ENCODE measurements at regions not wholly inside any gene's neighbourhood (a gene's known extent, or its start where the extent isn't known, plus 50 kb on each side); places are given as distances from the start of the nearest gene placed in this dataset.
A peak's percentile ranks its signal among the peaks of the same experiment; 100 is the strongest.

GRCh38 chr14:101125313-101125712 lies 221.8 kb upstream of the RTL1 start:
- ATAC-seq (replicated peaks in 1 of 4) = no peak
- no peak overlapping the region for H3K4me3 ChIP-seq (ENCODE audit: control insufficient read depth in 1 of 2, extremely low read depth in 1 of 2, low read length in 1 of 2)
- Mint-ChIP-seq H3K27me3 (peaks cover 17 to 34% of the 10 kb centered on the region in 2 donors), H3K9me3 (peaks cover 3 to 5% (median 5%) of the 10 kb centered on the region in 3 donors), H3K4me1 (peaks cover 12 to 17% (median 14%) of the 10 kb centered on the region in 3 donors), H3K36me3 (no peaks in the 10 kb centered on the region), H3K27ac (no peak overlapping the region), H3K4me3 (no peak overlapping the region)
- no peak overlapping the region for H3K27ac ChIP-seq (ENCODE audit: low read length)
- no peak for DNase-seq
- H3K4me1 ChIP-seq (ENCODE audit: control insufficient read depth in 1 of 2, extremely low read depth in 1 of 2, insufficient read depth in 2 of 2, low read length in 2 of 2) = peaks cover 0 to 13% of the 10 kb centered on the region in 2 experiments
- WGBS (ENCODE audit: insufficient coverage) = 97% methylated on average over 8 of the region's 10 CpGs
- H3K27me3 ChIP-seq (replicated peaks in 1 of 2; ENCODE audit: control insufficient read depth in 2 of 2, extremely low read depth in 1 of 2, insufficient read depth in 2 of 2, low read length in 1 of 2) = peaks cover 0 to 28% of the 10 kb centered on the region in 2 experiments
- ChIA-PET POLR2A (no interaction called here), CTCF (no interaction called here)
- H3K9me3 ChIP-seq = no peaks in the 10 kb centered on the region
- no peaks in the 10 kb centered on the region for H3K36me3 ChIP-seq (ENCODE audit: control insufficient read depth in 2 of 2, extremely low read depth in 1 of 2, insufficient read depth in 1 of 2, low read length in 1 of 2)

GRCh38 chr14:101125719-101126651 lies 222.5 kb upstream of the RTL1 start:
- peaks cover 3 to 5% (median 5%) of the 10 kb centered on the region in 3 donors for H3K9me3 Mint-ChIP-seq
- no peak for ATAC-seq (replicated peaks in 1 of 4)
- H3K4me1 Mint-ChIP-seq = peaks cover 5 to 10% (median 8%) of the 10 kb centered on the region in 3 donors
- Histone ChIP-seq H3K4me1 (ENCODE audit: control insufficient read depth in 1 of 2, extremely low read depth in 1 of 2, insufficient read depth in 2 of 2, low read length in 2 of 2) (peaks cover 0 to 6% of the 10 kb centered on the region in 2 experiments), H3K36me3 (ENCODE audit: control insufficient read depth in 2 of 2, extremely low read depth in 1 of 2, insufficient read depth in 1 of 2, low read length in 1 of 2) (no peaks in the 10 kb centered on the region), H3K27ac (ENCODE audit: low read length) (no peak overlapping the region), H3K4me3 (ENCODE audit: control insufficient read depth in 1 of 2, extremely low read depth in 1 of 2, low read length in 1 of 2) (no peak overlapping the region), H3K27me3 (replicated peaks in 1 of 2; ENCODE audit: control insufficient read depth in 2 of 2, extremely low read depth in 1 of 2, insufficient read depth in 2 of 2, low read length in 1 of 2) (peaks cover 0 to 29% of the 10 kb centered on the region in 2 experiments), H3K9me3 (no peaks in the 10 kb centered on the region)
- no peaks in the 10 kb centered on the region for H3K36me3 Mint-ChIP-seq
- ChIA-PET CTCF (no interaction called here), POLR2A (no interaction called here)
- H3K4me3 Mint-ChIP-seq = no peak overlapping the region
- DNase-seq = peak in 1 of 35 experiments; percentile 21
- 89% methylated on average over 33 of the region's 37 CpGs for WGBS (ENCODE audit: insufficient coverage)
- H3K27ac Mint-ChIP-seq = no peak overlapping the region
- peaks cover 20 to 37% of the 10 kb centered on the region in 2 donors for H3K27me3 Mint-ChIP-seq

GRCh38 chr14:101126731-101127130 lies 223.2 kb upstream of the RTL1 start:
- peaks cover 20 to 42% of the 10 kb centered on the region in 2 donors for H3K27me3 Mint-ChIP-seq
- H3K27ac Mint-ChIP-seq = no peak overlapping the region
- ATAC-seq (replicated peaks in 1 of 4) (no peak), DNase-seq (peak in 1 of 35 experiments; percentile 18)
- POLR2A ChIA-PET = no interaction called here
- no peak overlapping the region for H3K4me3 ChIP-seq (ENCODE audit: control insufficient read depth in 1 of 2, extremely low read depth in 1 of 2, low read length in 1 of 2)
- CTCF ChIA-PET = no interaction called here
- H3K4me3 Mint-ChIP-seq = no peak overlapping the region
- H3K27me3 ChIP-seq (replicated peaks in 1 of 2; ENCODE audit: control insufficient read depth in 2 of 2, extremely low read depth in 1 of 2, insufficient read depth in 2 of 2, low read length in 1 of 2) = peaks cover 0 to 30% of the 10 kb centered on the region in 2 experiments
- no peaks in the 10 kb centered on the region for H3K36me3 ChIP-seq (ENCODE audit: control insufficient read depth in 2 of 2, extremely low read depth in 1 of 2, insufficient read depth in 1 of 2, low read length in 1 of 2)
- peaks cover 0 to under 1% of the 10 kb centered on the region in 2 experiments for H3K4me1 ChIP-seq (ENCODE audit: control insufficient read depth in 1 of 2, extremely low read depth in 1 of 2, insufficient read depth in 2 of 2, low read length in 2 of 2)
- no peaks in the 10 kb centered on the region for H3K9me3 ChIP-seq
- H3K27ac ChIP-seq (ENCODE audit: low read length) = no peak overlapping the region
- 73% methylated on average over 4 of the region's 4 CpGs for WGBS (ENCODE audit: insufficient coverage)
- peaks cover 0 to 2% (median under 1%) of the 10 kb centered on the region in 3 donors for H3K4me1 Mint-ChIP-seq
- H3K36me3 Mint-ChIP-seq = no peaks in the 10 kb centered on the region
- peaks cover 3 to 5% (median 5%) of the 10 kb centered on the region in 3 donors for H3K9me3 Mint-ChIP-seq

- CTCF ChIA-PET = no interaction called here
Observed at GRCh38 chr14:101127224-101127623, 223.7 kb upstream of the RTL1 start.

GRCh38 chr14:101128478-101129321 lies 225.2 kb upstream of the RTL1 start:
- Mint-ChIP-seq H3K4me1 (no peaks in the 10 kb centered on the region), H3K27me3 (peaks cover 20 to 47% of the 10 kb centered on the region in 2 donors), H3K27ac (no peak overlapping the region), H3K36me3 (no peaks in the 10 kb centered on the region), H3K9me3 (peaks cover 3 to 5% (median 5%) of the 10 kb centered on the region in 3 donors), H3K4me3 (no peak overlapping the region)
- H3K4me1 ChIP-seq (ENCODE audit: control insufficient read depth in 1 of 2, extremely low read depth in 1 of 2, insufficient read depth in 2 of 2, low read length in 2 of 2) = no peaks in the 10 kb centered on the region
- WGBS (ENCODE audit: insufficient coverage) = 65% methylated on average over 29 of the region's 30 CpGs
- no peaks in the 10 kb centered on the region for H3K36me3 ChIP-seq (ENCODE audit: control insufficient read depth in 2 of 2, extremely low read depth in 1 of 2, insufficient read depth in 1 of 2, low read length in 1 of 2)
- CTCF ChIA-PET = no interaction called here
- peaks cover 0 to 37% of the 10 kb centered on the region in 2 experiments for H3K27me3 ChIP-seq (replicated peaks in 1 of 2; ENCODE audit: control insufficient read depth in 2 of 2, extremely low read depth in 1 of 2, insufficient read depth in 2 of 2, low read length in 1 of 2)
- H3K9me3 ChIP-seq = no peaks in the 10 kb centered on the region
- no peak overlapping the region for H3K27ac ChIP-seq (ENCODE audit: low read length)
- peak in 1 of 35 experiments; percentile 16 for DNase-seq
- ATAC-seq (replicated peaks in 1 of 4) = no peak
- POLR2A ChIA-PET = no interaction called here
- H3K4me3 ChIP-seq (ENCODE audit: control insufficient read depth in 1 of 2, extremely low read depth in 1 of 2, low read length in 1 of 2) = no peak overlapping the region

More at GRCh38 chr14:101127224-101127623, 223.7 kb upstream of the RTL1 start:
- DNase-seq = no peak
- H3K27ac ChIP-seq (ENCODE audit: low read length) = no peak overlapping the region
- POLR2A ChIA-PET = no interaction called here
- Mint-ChIP-seq H3K4me3 (no peak overlapping the region), H3K9me3 (peaks cover 3 to 5% (median 5%) of the 10 kb centered on the region in 3 donors), H3K4me1 (no peaks in the 10 kb centered on the region), H3K36me3 (no peaks in the 10 kb centered on the region), H3K27me3 (peaks cover 20 to 42% of the 10 kb centered on the region in 2 donors), H3K27ac (no peak overlapping the region)
- peaks cover 0 to 32% of the 10 kb centered on the region in 2 experiments for H3K27me3 ChIP-seq (replicated peaks in 1 of 2; ENCODE audit: control insufficient read depth in 2 of 2, extremely low read depth in 1 of 2, insufficient read depth in 2 of 2, low read length in 1 of 2)
- no peaks in the 10 kb centered on the region for H3K36me3 ChIP-seq (ENCODE audit: control insufficient read depth in 2 of 2, extremely low read depth in 1 of 2, insufficient read depth in 1 of 2, low read length in 1 of 2)
- no peak for ATAC-seq (replicated peaks in 1 of 4)
- no peaks in the 10 kb centered on the region for H3K4me1 ChIP-seq (ENCODE audit: control insufficient read depth in 1 of 2, extremely low read depth in 1 of 2, insufficient read depth in 2 of 2, low read length in 2 of 2)
- no peak overlapping the region for H3K4me3 ChIP-seq (ENCODE audit: control insufficient read depth in 1 of 2, extremely low read depth in 1 of 2, low read length in 1 of 2)
- 80% methylated on average over 7 of the region's 12 CpGs for WGBS (ENCODE audit: insufficient coverage)
- no peaks in the 10 kb centered on the region for H3K9me3 ChIP-seq

GRCh38 chr14:101129521-101130167 lies 226.1 kb upstream of the RTL1 start:
- Mint-ChIP-seq H3K27me3 (peaks cover 20 to 54% of the 10 kb centered on the region in 2 donors), H3K36me3 (no peaks in the 10 kb centered on the region), H3K4me3 (no peak overlapping the region), H3K9me3 (peaks cover 3 to 5% (median 5%) of the 10 kb centered on the region in 3 donors), H3K27ac (no peak overlapping the region), H3K4me1 (no peaks in the 10 kb centered on the region)
- no peaks in the 10 kb centered on the region for H3K9me3 ChIP-seq
- no peak overlapping the region for H3K27ac ChIP-seq (ENCODE audit: low read length)
- ChIA-PET CTCF (no interaction called here), POLR2A (no interaction called here)
- DNase-seq (no peak), ATAC-seq (replicated peaks in 1 of 4) (no peak)
- H3K4me1 ChIP-seq (ENCODE audit: control insufficient read depth in 1 of 2, extremely low read depth in 1 of 2, insufficient read depth in 2 of 2, low read length in 2 of 2) = no peaks in the 10 kb centered on the region
- no peaks in the 10 kb centered on the region for H3K36me3 ChIP-seq (ENCODE audit: control insufficient read depth in 2 of 2, extremely low read depth in 1 of 2, insufficient read depth in 1 of 2, low read length in 1 of 2)
- H3K4me3 ChIP-seq (ENCODE audit: control insufficient read depth in 1 of 2, extremely low read depth in 1 of 2, low read length in 1 of 2) = no peak overlapping the region
- peaks cover 0 to 44% of the 10 kb centered on the region in 2 experiments for H3K27me3 ChIP-seq (replicated peaks in 1 of 2; ENCODE audit: control insufficient read depth in 2 of 2, extremely low read depth in 1 of 2, insufficient read depth in 2 of 2, low read length in 1 of 2)
- 67% methylated on average over 4 of the region's 6 CpGs for WGBS (ENCODE audit: insufficient coverage)

Measured in T-cell (primary cell).